Amygdala (tissue), 56 donors: ENCODE measurements at regions not wholly inside any gene's neighbourhood (a gene's known extent, or its start where the extent isn't known, plus 50 kb on each side); places are given as distances from the start of the nearest gene placed in this dataset.
A peak's percentile ranks its signal among the peaks of the same experiment; 100 is the strongest.

Experiments used
- DNase-seq, 56 donors: peaks; one replicate each; lab custom pipeline; 2025; lab: John Stamatoyannopoulos, UW

- no peak for DNase-seq
Observed at GRCh38 chr2:239587841-239588240, 187.0 kb upstream of the HDAC4 start.

GRCh38 chr2:239587311-239587731, 186.5 kb upstream of the HDAC4 start:
- DNase-seq: no peak

GRCh38 chr2:239586651-239587310, 186.0 kb upstream of the HDAC4 start:
- DNase-seq: peak in 1 of 56 donors; percentile 59

- no peak for DNase-seq
Observed at GRCh38 chr2:239585422-239585821, 184.6 kb upstream of the HDAC4 start.

GRCh38 chr2:239584986-239585385, 184.2 kb upstream of the HDAC4 start:
- DNase-seq: no peak

GRCh38 chr2:239583879-239584859, 183.3 kb upstream of the HDAC4 start:
- no peak for DNase-seq

- DNase-seq: no peak
Observed at GRCh38 chr2:239583171-239583878, 182.5 kb upstream of the HDAC4 start.

- DNase-seq: no peak
Observed at GRCh38 chr2:239582476-239582875, 181.7 kb upstream of the HDAC4 start.

- DNase-seq: no peak
Observed at GRCh38 chr2:239581352-239581901, 180.6 kb upstream of the HDAC4 start.

GRCh38 chr2:239580199-239580527, 179.3 kb upstream of the HDAC4 start:
- DNase-seq: no peak

GRCh38 chr2:239579524-239580198, 178.8 kb upstream of the HDAC4 start:
- DNase-seq: no peak

GRCh38 chr2:239579081-239579480, 178.3 kb upstream of the HDAC4 start:
- no peak for DNase-seq

GRCh38 chr2:239578381-239578780, 177.6 kb upstream of the HDAC4 start:
- DNase-seq: no peak

GRCh38 chr2:239577935-239578334, 177.1 kb upstream of the HDAC4 start:
- no peak for DNase-seq

GRCh38 chr2:239576784-239577685, 176.2 kb upstream of the HDAC4 start:
- no peak for DNase-seq

GRCh38 chr2:239575931-239576445, 175.2 kb upstream of the HDAC4 start:
- no peak for DNase-seq

GRCh38 chr2:239574434-239575156, 173.8 kb upstream of the HDAC4 start:
- DNase-seq: peak in 6 of 56 donors; percentile 3 to 63 (median 26)

GRCh38 chr2:239574054-239574433, 173.2 kb upstream of the HDAC4 start:
- DNase-seq: peak in 1 of 56 donors; percentile 27
